Cardiac muscle cell (in vitro differentiated cells and primary cell): ENCODE measurements at regions not wholly inside any gene's neighbourhood (a gene's known extent, or its start where the extent isn't known, plus 50 kb on each side); places are given as distances from the start of the nearest gene placed in this dataset.

ENCODE experiments used
- DNase-seq, 2 donors: peaks; one replicate each; pipeline versions ENCODE4 v3.0.0 to v3.0.0-alpha.2; 2010 to 2017; ENCODE audit warnings: low read depth in 1 of 2, low spot score in 1 of 2
- H3K27ac ChIP-seq: fragments of 200-600 bp; sonication (generic); 2 replicates; pipeline ENCODE4 v1.5.1; 2016
- H3K27me3 ChIP-seq: fragments of 200-600 bp; sonication (generic); 2 replicates; pipeline ENCODE4 v1.6.0; 2016; ENCODE audit warnings: control low read depth
- H3K36me3 ChIP-seq: fragments of 200-600 bp; sonication (generic); 2 replicates; pipeline ENCODE4 v1.5.1; 2016; ENCODE audit warnings: control low read depth
- H3K4me1 ChIP-seq: fragments of 200-600 bp; sonication (generic); 2 replicates; pipeline ENCODE4 v1.8.1; 2017; ENCODE audit warnings: low read depth, mild to moderate bottlenecking, mixed run types
- H3K4me3 ChIP-seq: fragments of 200-600 bp; sonication (generic); 2 replicates; pipeline ENCODE4 v1.5.1; 2016; ENCODE audit warnings: mild to moderate bottlenecking
- H3K9me3 ChIP-seq: fragments of 200-600 bp; sonication (generic); 2 replicates; pipeline ENCODE4 v1.5.1; 2017; ENCODE audit warnings: low read depth, mild to moderate bottlenecking, control low read depth
- CTCF ChIP-seq: IDR thresholded peaks from 2 replicates; pipeline ENCODE4 v1.5.1; 2012; ENCODE audit warnings: low read depth, mild to moderate bottlenecking, low read length

- H3K36me3 ChIP-seq, result no peaks in the 10 kb centered on the region
- no peaks in the 10 kb centered on the region for H3K4me1 ChIP-seq
- H3K9me3 ChIP-seq, result no peaks in the 10 kb centered on the region
- no peak overlapping the region for H3K27ac ChIP-seq
- no peaks in the 10 kb centered on the region for H3K27me3 ChIP-seq
- no peak for TF ChIP-seq CTCF
- DNase-seq, result no peak
- H3K4me3 ChIP-seq, result no peak overlapping the region
Measured at GRCh38 chr10:16259726-16260125, 177.1 kb upstream of the PTER start.

GRCh38 chr10:16260388-16260787, 176.4 kb upstream of the PTER start:
- no peak overlapping the region for H3K4me3 ChIP-seq
- no peak for DNase-seq
- no peaks in the 10 kb centered on the region for H3K4me1 ChIP-seq
- no peaks in the 10 kb centered on the region for H3K27me3 ChIP-seq
- no peaks in the 10 kb centered on the region for H3K36me3 ChIP-seq
- no peak overlapping the region for H3K27ac ChIP-seq
- no peaks in the 10 kb centered on the region for H3K9me3 ChIP-seq
- no peak for TF ChIP-seq CTCF

GRCh38 chr10:16271571-16271970, 165.2 kb upstream of the PTER start:
- no peaks in the 10 kb centered on the region for H3K36me3 ChIP-seq
- TF ChIP-seq CTCF, result no peak
- H3K4me3 ChIP-seq, result no peak overlapping the region
- no peaks in the 10 kb centered on the region for H3K9me3 ChIP-seq
- no peaks in the 10 kb centered on the region for H3K27me3 ChIP-seq
- no peak for DNase-seq
- no peaks in the 10 kb centered on the region for H3K4me1 ChIP-seq
- no peak overlapping the region for H3K27ac ChIP-seq

DNA sequence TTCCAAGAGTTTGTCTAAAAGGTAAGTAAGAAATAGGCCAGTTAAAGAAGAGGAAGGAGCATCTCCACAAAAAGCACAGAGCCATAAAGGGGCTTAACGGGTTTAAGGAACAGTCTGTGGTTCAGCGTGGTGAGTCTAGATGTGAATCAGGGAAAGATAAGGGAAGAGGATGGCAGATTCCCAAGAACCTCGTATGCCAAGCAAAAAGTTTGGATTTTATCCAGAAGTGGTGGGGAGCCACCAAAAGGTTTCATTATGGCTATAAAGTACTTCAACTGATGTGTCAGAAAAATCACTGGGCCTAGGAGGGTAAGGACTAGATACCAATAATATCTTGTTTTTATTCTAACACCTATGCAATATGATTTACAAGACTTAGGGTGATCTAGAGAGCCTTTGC, 161.9 kb upstream of the PTER start:
- no peaks in the 10 kb centered on the region for H3K9me3 ChIP-seq
- no peak overlapping the region for H3K27ac ChIP-seq
- TF ChIP-seq CTCF, result no peak
- no peaks in the 10 kb centered on the region for H3K27me3 ChIP-seq
- no peaks in the 10 kb centered on the region for H3K4me1 ChIP-seq
- H3K4me3 ChIP-seq, result no peak overlapping the region
- H3K36me3 ChIP-seq, result no peaks in the 10 kb centered on the region
- no peak for DNase-seq

DNA sequence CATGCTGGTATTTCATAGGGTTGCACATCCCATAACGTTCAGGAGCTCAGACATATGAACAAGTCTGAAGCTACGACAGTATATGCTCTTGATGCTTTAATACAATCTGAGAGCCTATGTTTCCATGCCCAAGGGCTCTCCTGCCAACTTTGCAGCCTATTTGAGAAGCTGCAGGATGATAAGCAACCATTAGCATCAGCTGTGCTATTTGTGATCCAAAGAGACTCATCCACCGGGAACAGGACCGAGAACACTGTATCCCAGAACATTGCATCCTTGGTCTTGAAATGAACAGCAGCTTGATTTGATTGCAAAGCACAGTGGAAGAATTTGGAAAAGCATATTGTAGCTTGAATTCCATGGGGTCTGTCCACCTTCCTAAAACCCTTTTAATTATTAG, 156.2 kb upstream of the PTER start:
- no peak overlapping the region for H3K27ac ChIP-seq
- no peak for DNase-seq
- H3K27me3 ChIP-seq, result no peaks in the 10 kb centered on the region
- no peaks in the 10 kb centered on the region for H3K36me3 ChIP-seq
- no peak for TF ChIP-seq CTCF
- H3K9me3 ChIP-seq, result no peaks in the 10 kb centered on the region
- H3K4me3 ChIP-seq, result no peak overlapping the region
- H3K4me1 ChIP-seq, result no peaks in the 10 kb centered on the region

- Histone ChIP-seq H3K9me3 (no peaks in the 10 kb centered on the region), H3K27ac (no peak overlapping the region), H3K27me3 (no peaks in the 10 kb centered on the region), H3K4me3 (no peak overlapping the region), H3K36me3 (no peaks in the 10 kb centered on the region), H3K4me1 (no peaks in the 10 kb centered on the region)
- TF ChIP-seq CTCF, result no peak
- DNase-seq, result no peak
Measured at GRCh38 chr10:16292366-16292765, 144.4 kb upstream of the PTER start.
